Ishikawa (cell line): ENCODE measurements at regions not wholly inside any gene's neighbourhood (a gene's known extent, or its start where the extent isn't known, plus 50 kb on each side); places are given as distances from the start of the nearest gene placed in this dataset.

Experiments
- TAF1 ChIP-seq: IDR thresholded peaks from 2 replicates; pipeline ENCODE4 v1.6.1; 2012; ENCODE audit warnings: low read depth, mild to moderate bottlenecking
- TCF12 ChIP-seq: IDR thresholded peaks from 2 replicates; pipeline ENCODE4 v1.6.1; 2012; ENCODE audit warnings: low read depth

GRCh38 chrX:84634201-84634782 is 132.0 kb upstream of the HDX start:
- TF ChIP-seq TAF1 (no peak), TCF12 (no peak)
